ENCODE measurements at regions not wholly inside any gene's neighbourhood (a gene's known extent, or its start where the extent isn't known, plus 50 kb on each side); places are given as distances from the start of the nearest gene placed in this dataset.

DNA sequence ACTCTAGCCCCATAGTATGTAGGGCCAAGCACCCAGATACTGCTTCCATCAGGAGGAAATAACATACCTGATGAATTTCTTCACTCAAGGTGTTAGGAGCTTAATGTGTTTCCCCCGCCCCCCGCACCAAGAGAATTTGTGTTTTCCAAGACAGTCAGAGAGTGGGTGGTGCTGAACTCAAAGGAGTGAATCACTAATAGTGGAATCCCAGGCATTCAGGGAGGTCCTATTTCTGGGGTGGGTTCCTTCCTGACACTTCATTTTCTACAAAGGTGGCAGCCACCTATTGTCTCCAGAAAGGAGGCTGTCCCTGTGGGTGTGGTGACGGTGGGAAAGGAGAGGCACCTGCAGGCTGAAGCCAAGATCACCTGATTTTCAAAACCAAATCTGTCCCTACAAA is 50.8 kb upstream of the ELF5 start:
- DNase-seq (ENCODE audit: low spot score), result no peak

DNA sequence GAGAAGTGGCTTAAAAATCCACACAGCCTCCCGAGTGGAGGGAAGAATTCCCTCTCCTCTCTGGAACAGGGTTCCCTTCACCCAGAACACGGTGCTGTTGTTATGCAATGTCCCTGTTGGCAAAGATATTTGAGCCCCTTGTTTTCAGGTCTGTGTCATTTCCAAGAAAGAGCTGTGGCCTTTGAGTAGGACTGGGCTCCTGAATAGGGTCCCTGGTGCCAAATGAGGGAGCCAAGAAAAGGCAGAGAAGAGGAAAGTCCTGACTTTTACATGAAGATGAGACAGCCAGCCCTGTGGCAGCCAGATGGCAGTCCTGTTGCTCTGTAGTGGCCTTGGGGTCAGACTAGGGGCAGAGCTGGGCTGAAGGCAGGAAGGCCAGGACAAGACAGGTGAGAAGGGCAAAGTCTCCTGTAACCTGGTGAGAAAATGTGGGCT is 51.2 kb upstream of the ELF5 start:
- DNase-seq (ENCODE audit: low spot score), result no peak

DNA sequence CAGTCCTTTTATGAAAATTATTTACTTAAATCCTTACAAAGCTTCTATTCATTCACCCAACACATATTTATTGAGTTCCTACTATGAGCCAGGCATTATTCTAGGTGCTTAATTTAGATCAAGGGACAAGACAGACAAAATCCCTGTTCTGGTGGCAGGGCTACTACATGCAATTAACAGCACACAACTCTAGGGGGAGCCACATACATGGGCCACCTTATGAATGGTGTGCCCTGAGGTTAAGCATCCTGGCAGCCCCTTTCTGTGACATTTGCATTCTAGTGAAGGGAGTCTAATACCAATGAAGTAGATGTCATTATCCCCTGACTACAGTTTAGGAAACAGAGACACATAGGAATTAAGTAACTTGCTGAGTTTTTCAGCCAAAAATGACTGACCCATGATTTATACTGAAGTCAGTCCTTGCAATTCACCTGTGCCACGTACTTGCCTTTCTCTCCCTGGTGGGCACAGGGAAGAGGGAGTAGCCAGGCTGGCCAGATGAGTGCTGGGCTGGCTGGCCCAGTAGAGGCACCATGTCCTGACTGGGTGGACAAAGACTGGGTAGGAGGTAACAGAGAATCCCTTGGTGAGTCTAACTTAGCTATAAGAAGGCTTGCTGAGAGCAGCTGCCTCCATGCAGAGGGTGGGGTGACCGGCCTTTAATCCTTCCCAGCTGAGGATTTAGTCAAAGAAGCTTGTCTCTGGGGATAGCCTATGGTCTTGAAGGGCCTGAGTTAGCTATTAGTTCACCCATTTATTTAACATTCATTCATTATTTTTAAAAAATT is 52.0 kb upstream of the ELF5 start:
- no peak for DNase-seq (ENCODE audit: low spot score)

DNA sequence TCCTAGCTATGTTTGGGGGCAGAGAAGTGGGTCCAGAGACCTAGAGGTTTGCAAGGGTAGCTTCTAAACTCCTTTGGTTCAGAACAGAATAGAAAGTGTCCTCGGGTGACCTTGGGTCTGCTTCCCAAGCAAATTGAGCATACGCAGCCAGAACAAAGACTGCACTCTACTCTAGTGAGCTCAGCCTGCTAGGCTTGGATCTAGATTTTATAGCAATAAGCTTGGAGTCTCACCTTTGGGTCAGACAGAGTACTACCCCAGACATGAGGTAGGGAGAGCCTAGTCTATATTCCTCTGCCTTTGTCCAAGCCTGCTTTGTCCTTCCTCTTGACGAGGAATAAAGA is 52.6 kb upstream of the ELF5 start:
- no peak for DNase-seq (ENCODE audit: low spot score)

DNA sequence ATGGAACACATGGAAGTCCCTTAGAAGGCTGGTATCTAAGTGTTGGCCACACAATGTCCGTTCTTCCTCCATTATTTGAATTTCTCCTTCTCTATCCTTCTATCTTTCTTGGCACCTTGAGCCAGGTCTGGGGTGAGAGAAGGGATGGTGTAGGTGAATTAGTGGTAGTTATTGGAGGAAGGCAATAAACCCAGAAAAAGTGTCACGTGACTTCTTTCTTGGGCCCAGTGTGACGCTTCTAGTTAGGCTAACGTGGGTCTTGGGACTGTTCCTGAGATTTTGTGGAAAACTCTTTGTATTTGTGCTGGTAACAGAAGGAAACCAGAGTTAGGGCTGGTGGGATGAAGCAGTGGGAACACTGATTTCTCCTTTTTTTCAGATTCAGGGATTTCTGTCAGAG is 53.1 kb upstream of the ELF5 start:
- DNase-seq (ENCODE audit: low spot score), result no peak

DNA sequence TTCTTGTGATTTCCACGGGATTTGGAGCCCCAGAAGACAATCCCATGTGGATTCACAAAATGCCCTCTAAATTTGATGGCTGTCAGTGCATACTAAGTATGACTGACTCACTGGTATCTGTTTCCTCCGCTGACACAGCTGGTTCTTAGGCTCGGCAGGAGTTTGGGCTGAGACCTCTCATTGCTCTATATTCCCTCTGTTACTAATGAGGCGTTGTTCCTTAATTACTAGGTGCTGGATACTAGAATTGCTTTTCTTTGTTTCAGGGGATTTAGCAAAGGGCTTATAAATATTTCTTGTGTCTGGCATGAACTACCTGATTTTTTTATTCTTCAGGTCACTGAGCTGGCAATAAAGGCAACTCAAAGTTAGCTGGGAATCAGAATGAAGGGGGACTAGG is 53.2 kb upstream of the EHF start:
- no peak for DNase-seq (ENCODE audit: low spot score)

DNA sequence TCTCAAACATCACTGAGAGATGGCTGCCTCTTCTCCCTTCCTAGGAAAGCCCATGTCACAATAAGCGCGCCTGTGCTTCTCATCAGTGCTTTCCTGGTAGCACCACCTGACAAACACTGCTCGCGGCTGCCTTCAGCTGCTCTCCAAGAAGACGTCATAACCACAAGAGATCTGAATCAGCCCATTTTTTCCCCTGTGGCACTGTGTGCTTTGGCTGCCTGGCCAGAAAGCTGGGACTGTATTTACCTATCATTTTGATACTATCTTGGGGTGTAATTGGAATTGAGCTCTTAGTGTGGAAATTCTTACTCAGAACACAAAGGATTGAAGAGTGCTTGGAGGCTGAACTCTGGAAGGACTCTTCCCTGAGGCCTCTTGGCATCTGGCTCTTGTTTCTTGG is 50.3 kb upstream of the EHF start:
- peak; percentile 58 for DNase-seq (ENCODE audit: low spot score)
